ENCODE measurements at regions not wholly inside any gene's neighbourhood (a gene's known extent, or its start where the extent isn't known, plus 50 kb on each side); places are given as distances from the start of the nearest gene placed in this dataset.

- Histone ChIP-seq H3K4me3 (ENCODE audit: low read length) (no peak overlapping the region), H3K9me3 (replicated peaks; ENCODE audit: low read length) (no peaks in the 10 kb centered on the region), H3K36me3 (ENCODE audit: insufficient read depth, low read length) (no peaks in the 10 kb centered on the region), H3K4me2 (ENCODE audit: low read length) (no peak overlapping the region), H3K4me1 (ENCODE audit: control insufficient read depth, insufficient read depth, low read length) (no peaks in the 10 kb centered on the region), H3K27me3 (ENCODE audit: control insufficient read depth, insufficient read depth, low read length) (no peaks in the 10 kb centered on the region), H3K9ac (ENCODE audit: low read depth, low read length) (no peak overlapping the region)
Observed at GRCh38 chr14:104383996-104384775, 195.4 kb upstream of the C14orf180 start.

- Histone ChIP-seq H3K4me1 (ENCODE audit: control insufficient read depth, insufficient read depth, low read length) (no peaks in the 10 kb centered on the region), H3K9me3 (replicated peaks; ENCODE audit: low read length) (no peaks in the 10 kb centered on the region), H3K9ac (ENCODE audit: low read depth, low read length) (no peak overlapping the region), H3K36me3 (ENCODE audit: insufficient read depth, low read length) (no peaks in the 10 kb centered on the region), H3K4me2 (ENCODE audit: low read length) (no peak overlapping the region), H3K4me3 (ENCODE audit: low read length) (no peak overlapping the region), H3K27me3 (ENCODE audit: control insufficient read depth, insufficient read depth, low read length) (no peaks in the 10 kb centered on the region)
Observed at GRCh38 chr14:104384776-104385071, 194.8 kb upstream of the C14orf180 start.

- no peaks in the 10 kb centered on the region for H3K27me3 ChIP-seq (ENCODE audit: control insufficient read depth, insufficient read depth, low read length)
- no peak overlapping the region for H3K9ac ChIP-seq (ENCODE audit: low read depth, low read length)
- no peaks in the 10 kb centered on the region for H3K9me3 ChIP-seq (replicated peaks; ENCODE audit: low read length)
- no peak overlapping the region for H3K4me3 ChIP-seq (ENCODE audit: low read length)
- no peaks in the 10 kb centered on the region for H3K36me3 ChIP-seq (ENCODE audit: insufficient read depth, low read length)
- no peak overlapping the region for H3K4me2 ChIP-seq (ENCODE audit: low read length)
- H3K4me1 ChIP-seq (ENCODE audit: control insufficient read depth, insufficient read depth, low read length), result no peaks in the 10 kb centered on the region
Observed at GRCh38 chr14:104385111-104385510, 194.5 kb upstream of the C14orf180 start.

GRCh38 chr14:104385531-104386101 lies 193.9 kb upstream of the C14orf180 start:
- Histone ChIP-seq H3K4me1 (ENCODE audit: control insufficient read depth, insufficient read depth, low read length) (no peaks in the 10 kb centered on the region), H3K9me3 (replicated peaks; ENCODE audit: low read length) (no peaks in the 10 kb centered on the region), H3K4me3 (ENCODE audit: low read length) (no peak overlapping the region), H3K4me2 (ENCODE audit: low read length) (no peak overlapping the region), H3K27me3 (ENCODE audit: control insufficient read depth, insufficient read depth, low read length) (no peaks in the 10 kb centered on the region), H3K36me3 (ENCODE audit: insufficient read depth, low read length) (no peaks in the 10 kb centered on the region), H3K9ac (ENCODE audit: low read depth, low read length) (no peak overlapping the region)

- H3K27me3 ChIP-seq (ENCODE audit: control insufficient read depth, insufficient read depth, low read length), result no peaks in the 10 kb centered on the region
- H3K9me3 ChIP-seq (replicated peaks; ENCODE audit: low read length), result no peaks in the 10 kb centered on the region
- H3K4me3 ChIP-seq (ENCODE audit: low read length), result no peak overlapping the region
- no peaks in the 10 kb centered on the region for H3K36me3 ChIP-seq (ENCODE audit: insufficient read depth, low read length)
- H3K4me2 ChIP-seq (ENCODE audit: low read length), result no peak overlapping the region
- no peaks in the 10 kb centered on the region for H3K4me1 ChIP-seq (ENCODE audit: control insufficient read depth, insufficient read depth, low read length)
- H3K9ac ChIP-seq (ENCODE audit: low read depth, low read length), result no peak overlapping the region
Observed at GRCh38 chr14:104386151-104386841, 193.3 kb upstream of the C14orf180 start.

GRCh38 chr14:104387022-104388010 lies 192.2 kb upstream of the C14orf180 start:
- no peak overlapping the region for H3K9ac ChIP-seq (ENCODE audit: low read depth, low read length)
- H3K4me1 ChIP-seq (ENCODE audit: control insufficient read depth, insufficient read depth, low read length), result no peaks in the 10 kb centered on the region
- no peaks in the 10 kb centered on the region for H3K36me3 ChIP-seq (ENCODE audit: insufficient read depth, low read length)
- H3K27me3 ChIP-seq (ENCODE audit: control insufficient read depth, insufficient read depth, low read length), result no peaks in the 10 kb centered on the region
- H3K4me2 ChIP-seq (ENCODE audit: low read length), result no peak overlapping the region
- no peak overlapping the region for H3K4me3 ChIP-seq (ENCODE audit: low read length)
- no peaks in the 10 kb centered on the region for H3K9me3 ChIP-seq (replicated peaks; ENCODE audit: low read length)

GRCh38 chr14:104388011-104388521 lies 191.5 kb upstream of the C14orf180 start:
- Histone ChIP-seq H3K27me3 (ENCODE audit: control insufficient read depth, insufficient read depth, low read length) (no peaks in the 10 kb centered on the region), H3K4me3 (ENCODE audit: low read length) (no peak overlapping the region), H3K4me2 (ENCODE audit: low read length) (no peak overlapping the region), H3K9ac (ENCODE audit: low read depth, low read length) (no peak overlapping the region), H3K9me3 (replicated peaks; ENCODE audit: low read length) (no peaks in the 10 kb centered on the region), H3K36me3 (ENCODE audit: insufficient read depth, low read length) (no peaks in the 10 kb centered on the region), H3K4me1 (ENCODE audit: control insufficient read depth, insufficient read depth, low read length) (no peaks in the 10 kb centered on the region)

GRCh38 chr14:104388541-104389325 lies 190.8 kb upstream of the C14orf180 start:
- no peak overlapping the region for H3K4me2 ChIP-seq (ENCODE audit: low read length)
- no peaks in the 10 kb centered on the region for H3K36me3 ChIP-seq (ENCODE audit: insufficient read depth, low read length)
- no peaks in the 10 kb centered on the region for H3K27me3 ChIP-seq (ENCODE audit: control insufficient read depth, insufficient read depth, low read length)
- no peaks in the 10 kb centered on the region for H3K4me1 ChIP-seq (ENCODE audit: control insufficient read depth, insufficient read depth, low read length)
- H3K9me3 ChIP-seq (replicated peaks; ENCODE audit: low read length), result no peaks in the 10 kb centered on the region
- no peak overlapping the region for H3K9ac ChIP-seq (ENCODE audit: low read depth, low read length)
- no peak overlapping the region for H3K4me3 ChIP-seq (ENCODE audit: low read length)

- Histone ChIP-seq H3K4me1 (ENCODE audit: control insufficient read depth, insufficient read depth, low read length) (no peaks in the 10 kb centered on the region), H3K4me3 (ENCODE audit: low read length) (no peak overlapping the region), H3K27me3 (ENCODE audit: control insufficient read depth, insufficient read depth, low read length) (no peaks in the 10 kb centered on the region), H3K9ac (ENCODE audit: low read depth, low read length) (no peak overlapping the region), H3K36me3 (ENCODE audit: insufficient read depth, low read length) (no peaks in the 10 kb centered on the region), H3K4me2 (ENCODE audit: low read length) (no peak overlapping the region), H3K9me3 (replicated peaks; ENCODE audit: low read length) (no peaks in the 10 kb centered on the region)
Observed at GRCh38 chr14:104389326-104390220, 190.0 kb upstream of the C14orf180 start.
